NCI-H1417 (cell line): ENCODE measurements at regions not wholly inside any gene's neighbourhood (a gene's known extent, or its start where the extent isn't known, plus 50 kb on each side); places are given as distances from the start of the nearest gene placed in this dataset.

ENCODE experiments used
- DNase-seq, 3 experiments: peaks; one replicate each; lab custom pipeline; 2025; lab: John Stamatoyannopoulos, UW

GRCh38 chr3:194769020-194769643 is 83.4 kb downstream of the FAM43A start:
- DNase-seq, result peak; percentile 98 to 100 (median 98)

DNA sequence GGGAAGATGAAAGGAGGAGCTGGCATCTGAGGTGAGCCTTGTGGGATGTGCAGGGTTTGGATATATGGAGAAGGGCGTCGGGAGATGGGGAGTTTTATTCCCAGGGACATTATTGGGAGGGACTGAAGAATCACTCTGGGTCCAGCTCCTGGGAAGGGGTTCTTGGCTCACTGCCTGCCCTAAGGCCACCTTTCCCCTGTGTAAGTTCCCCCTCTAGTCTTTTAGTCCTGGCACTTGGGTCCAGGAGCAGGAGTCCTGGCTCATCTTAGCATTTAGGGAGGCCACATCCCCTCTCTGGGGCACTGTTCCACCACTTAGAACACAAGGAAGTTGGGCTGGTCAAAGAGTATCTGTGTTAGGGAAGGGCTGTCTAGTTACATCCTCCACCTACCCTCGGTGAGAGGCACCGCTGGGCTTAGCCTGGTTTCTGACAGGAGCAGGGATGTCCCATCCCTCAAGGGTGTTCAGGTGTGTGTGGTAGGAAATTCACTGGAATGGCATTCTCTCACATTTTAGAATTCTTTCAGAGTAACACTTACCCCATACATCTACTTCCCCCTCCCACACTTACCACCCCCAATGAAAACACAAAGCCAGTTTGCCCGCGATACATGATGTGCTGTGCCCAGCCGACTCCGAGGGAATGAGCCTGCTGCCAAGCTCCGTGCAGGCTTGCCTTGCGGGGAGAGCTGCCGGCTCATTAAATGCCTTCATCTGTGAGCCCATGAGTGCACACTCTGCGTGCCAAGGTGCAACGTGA is 86.7 kb downstream of the FAM43A start:
- DNase-seq, result no peak

DNA sequence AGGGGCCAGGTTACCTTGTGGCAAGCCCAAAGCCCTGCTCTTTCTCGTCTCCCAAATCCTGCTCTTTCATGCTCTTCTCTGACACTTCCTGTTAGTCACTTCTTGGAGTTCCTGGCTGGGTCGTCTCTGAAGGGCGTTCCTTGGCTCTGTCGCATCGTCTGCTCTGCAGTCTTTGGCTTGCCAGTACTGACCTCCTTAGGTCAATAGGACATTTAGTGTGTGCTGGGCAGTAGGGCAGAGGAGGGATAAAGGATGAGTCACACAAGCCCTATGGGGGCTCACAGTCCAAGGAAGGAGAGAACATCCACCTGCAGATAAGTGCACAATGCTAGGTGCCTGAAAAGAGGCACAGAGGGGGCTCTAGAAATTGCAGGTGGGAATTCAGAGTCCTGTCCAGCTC is 87.5 kb downstream of the FAM43A start:
- DNase-seq, result no peak

- DNase-seq, result peak in 1 of 3 experiments; percentile 66
These were observed 88.2 kb downstream of the FAM43A start for GRCh38 chr3:194773771-194774455.

DNA sequence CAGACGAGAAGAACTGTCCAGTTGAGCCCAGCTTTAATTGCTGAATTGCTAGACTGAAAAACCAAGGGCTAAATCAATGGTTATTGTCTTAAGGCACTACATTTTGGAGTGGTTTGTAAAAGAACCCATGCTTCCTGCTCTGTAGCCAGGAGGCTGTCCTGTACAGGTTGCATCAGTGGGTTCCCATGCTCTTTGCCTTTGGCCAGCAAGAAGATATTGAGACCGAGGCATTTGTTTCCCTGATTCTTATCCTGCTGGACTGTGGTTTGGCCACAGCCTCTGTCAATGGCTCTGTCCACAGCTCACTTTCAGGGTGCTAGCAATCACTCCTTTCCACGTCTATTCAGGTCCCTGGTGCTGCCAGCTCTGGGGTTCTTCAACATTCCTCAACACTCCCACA is 89.6 kb downstream of the FAM43A start:
- DNase-seq, result no peak

DNA sequence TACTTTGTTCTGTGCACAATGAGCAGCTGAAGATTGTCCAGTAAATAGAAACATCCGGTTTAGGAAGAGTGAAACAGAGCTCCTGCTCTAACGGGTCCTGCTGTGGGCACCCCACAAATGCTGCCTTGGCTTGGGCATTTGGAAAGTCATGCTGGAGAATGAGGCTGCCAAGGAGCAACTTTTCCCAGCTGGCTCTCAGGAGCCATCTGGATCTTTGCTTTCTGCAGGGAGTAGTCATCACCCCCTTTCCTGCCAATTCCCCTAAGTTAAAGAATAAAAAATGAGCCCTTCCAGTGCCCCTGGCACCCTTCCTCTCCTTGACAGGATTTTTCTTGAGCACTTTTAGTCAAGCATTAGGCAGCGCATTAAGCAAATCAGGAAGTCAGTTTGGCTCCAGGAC is 90.0 kb downstream of the FAM43A start:
- DNase-seq, result no peak

DNA sequence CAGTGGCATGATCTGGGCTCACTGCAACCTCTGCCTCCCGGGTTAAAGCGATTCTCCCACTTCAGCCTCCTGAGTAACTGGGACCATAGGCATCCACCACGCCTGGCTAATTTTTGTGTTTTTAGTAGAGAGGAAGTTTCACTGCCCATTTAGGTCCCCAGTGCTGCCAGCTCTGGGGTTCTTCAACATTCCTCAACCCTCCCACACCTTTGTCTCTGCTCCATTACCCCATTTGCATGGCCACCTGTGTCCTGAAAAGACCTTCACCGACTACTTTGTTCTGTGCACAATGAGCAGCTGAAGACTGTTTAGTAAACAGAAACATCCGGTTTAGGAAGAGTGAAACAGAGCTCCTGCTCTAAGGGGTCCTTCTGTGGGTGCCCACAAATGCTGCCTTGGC is 92.0 kb downstream of the FAM43A start:
- DNase-seq, result no peak

GRCh38 chr3:194779729-194780224 is 94.1 kb downstream of the FAM43A start:
- no peak for DNase-seq

DNA sequence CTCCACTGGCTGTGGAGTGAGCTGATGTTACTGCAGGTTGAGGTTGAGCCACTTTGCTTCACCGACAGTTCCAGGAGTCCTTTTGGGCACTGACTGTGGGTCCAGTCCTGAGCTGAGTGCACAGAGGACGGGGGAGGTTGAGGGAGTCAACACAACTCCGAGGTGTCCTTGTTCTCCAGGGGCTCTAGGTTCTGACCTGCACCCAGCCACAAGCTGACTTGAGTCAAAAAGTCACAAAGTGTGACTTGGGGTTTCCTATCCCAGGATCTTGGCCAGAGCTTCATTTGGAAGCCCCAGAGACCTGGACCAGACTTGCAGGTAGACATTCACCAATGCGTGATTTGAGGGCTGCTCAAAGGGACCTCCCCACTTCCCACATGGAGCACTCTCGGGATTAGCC is 95.0 kb downstream of the FAM43A start:
- DNase-seq, result no peak

DNA sequence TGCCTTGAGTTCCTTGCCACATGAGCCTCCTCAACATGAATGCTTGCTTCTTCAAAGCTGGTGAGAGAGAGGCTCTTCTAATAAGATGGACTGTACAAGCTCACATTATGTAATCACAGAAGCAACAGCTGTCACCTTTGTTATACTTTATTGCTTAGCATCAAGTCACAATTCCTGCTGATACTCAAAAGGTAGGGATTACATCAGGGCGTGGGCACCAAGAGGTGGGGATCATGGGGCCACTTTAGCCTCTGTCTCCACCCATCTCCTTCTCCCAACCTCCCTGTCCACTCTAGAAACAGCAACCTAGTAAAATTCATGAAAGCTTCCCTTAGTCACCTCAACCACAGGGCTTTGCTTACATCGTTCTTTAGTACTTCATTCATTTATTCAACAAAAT is 95.9 kb downstream of the FAM43A start:
- no peak for DNase-seq

DNA sequence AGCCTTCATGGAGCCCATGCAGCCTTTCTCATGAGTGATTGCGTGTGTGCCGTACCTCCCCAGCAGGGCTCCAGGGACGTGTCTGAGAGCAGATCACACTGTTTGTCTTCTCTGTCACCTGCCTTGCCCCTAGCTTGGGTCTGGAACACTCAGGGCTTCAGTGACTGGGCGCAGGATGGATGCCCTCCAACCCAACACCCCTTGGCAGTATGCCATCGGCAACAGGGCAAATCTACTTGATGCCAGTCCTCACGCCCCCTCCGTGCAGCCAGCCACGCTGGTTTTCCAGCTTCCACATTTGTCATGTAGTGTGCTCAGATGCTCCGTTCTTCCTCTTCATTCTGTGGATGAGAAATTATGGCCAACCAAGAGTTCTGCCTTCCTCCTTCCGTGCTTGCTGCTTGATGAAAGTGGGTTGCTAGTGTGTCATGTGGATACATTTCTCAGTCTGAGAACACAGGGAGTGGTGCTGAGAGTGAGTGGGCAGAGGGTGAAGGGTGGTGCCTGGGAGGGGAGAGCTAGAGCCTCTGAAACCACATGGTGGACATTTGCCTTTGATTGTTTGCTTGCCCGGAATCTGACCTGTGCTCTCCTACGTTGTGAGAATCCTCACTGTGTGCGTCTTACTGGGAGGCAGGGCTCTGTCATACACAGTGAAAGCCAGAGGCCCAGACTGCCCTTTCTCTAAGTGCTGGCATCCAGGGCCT is 97.2 kb downstream of the FAM43A start:
- peak in 1 of 3 experiments; percentile 55 for DNase-seq

GRCh38 chr3:194784361-194784760 is 98.7 kb downstream of the FAM43A start:
- DNase-seq, result no peak

GRCh38 chr3:194785315-194785714 is 99.6 kb downstream of the FAM43A start:
- no peak for DNase-seq

- DNase-seq, result no peak
These were observed 101.4 kb downstream of the FAM43A start for GRCh38 chr3:194787072-194787471.

DNA sequence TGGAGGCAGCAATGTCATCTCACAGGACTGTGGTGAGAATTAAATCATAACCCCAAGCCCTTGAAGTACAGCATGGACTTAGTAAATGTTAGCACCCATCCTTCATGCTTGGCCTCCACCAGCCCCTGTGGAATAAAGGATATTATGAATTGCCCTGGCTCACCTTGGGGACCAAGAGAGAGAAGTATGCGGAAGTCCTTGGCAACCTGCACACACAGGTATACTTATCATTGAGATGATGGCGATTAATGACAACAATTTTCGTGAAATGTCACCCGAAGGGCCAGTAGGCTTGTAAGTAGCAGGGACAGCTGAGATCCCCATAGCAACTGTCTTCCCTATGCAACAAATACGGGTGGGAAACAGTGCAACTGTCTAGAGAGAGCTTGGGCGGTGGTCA is 102.0 kb downstream of the FAM43A start:
- no peak for DNase-seq

- no peak for DNase-seq
These were observed 106.7 kb downstream of the FAM43A start for GRCh38 chr3:194792368-194792767.

DNA sequence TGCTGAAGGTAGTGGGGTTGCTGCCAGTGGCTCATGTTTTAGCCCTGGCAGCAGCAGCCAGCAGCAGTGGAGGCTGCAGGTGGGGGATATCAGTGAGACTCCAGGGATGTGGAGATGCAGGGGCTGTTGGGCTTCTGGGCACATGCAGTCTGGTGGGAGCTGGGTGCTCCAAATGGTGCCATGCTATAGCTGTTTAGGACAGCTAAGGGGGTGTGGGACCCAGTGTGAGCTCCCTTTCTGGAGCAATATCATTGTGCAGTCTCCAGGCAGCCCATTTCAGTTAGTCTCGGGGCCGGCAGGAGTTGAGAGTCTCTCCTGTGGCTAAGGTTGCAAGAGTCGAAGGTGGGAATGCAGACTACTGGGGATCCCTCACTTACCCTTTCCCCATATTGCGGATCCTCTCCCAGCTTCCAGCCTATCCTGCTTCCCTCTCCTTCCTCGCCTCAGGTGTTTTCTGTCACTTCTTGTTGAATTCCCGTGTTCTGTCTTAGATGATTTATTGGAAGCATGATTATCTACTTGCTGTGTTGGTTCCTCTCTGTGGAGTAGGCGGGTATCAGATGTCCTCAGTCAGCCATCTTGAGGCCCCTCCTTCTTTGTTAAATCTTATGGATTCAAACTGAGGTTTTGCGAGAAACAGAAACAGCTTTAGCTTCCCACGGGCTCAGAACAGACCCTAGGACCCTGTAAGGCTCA is 112.0 kb downstream of the FAM43A start:
- no peak for DNase-seq

GRCh38 chr3:194798486-194798885 is 112.8 kb downstream of the FAM43A start:
- DNase-seq, result no peak

DNA sequence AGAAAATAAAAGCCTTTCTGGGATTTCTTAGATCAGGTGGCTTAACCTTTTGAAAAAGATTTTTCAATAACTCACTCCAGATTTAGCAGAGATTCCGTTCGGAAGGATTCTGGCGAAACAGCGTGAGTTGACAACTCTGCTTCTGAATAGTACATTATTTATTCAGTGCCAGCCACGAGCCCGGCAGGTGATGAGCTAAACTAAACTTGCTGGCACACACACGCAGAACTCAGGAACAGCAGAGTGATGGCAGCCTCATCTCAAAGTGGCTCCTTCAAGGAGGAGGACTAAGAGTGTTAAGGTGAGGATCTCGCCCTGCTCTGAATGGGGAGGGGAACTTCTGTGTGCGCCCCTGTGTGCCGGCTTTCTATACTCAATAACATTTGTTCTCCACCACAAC is 114.3 kb downstream of the FAM43A start:
- DNase-seq, result no peak

GRCh38 chr3:194801461-194802432 is 116.1 kb downstream of the FAM43A start:
- no peak for DNase-seq

GRCh38 chr3:194804796-194805195 is 119.1 kb downstream of the FAM43A start:
- no peak for DNase-seq
